ENCODE measurements at regions not wholly inside any gene's neighbourhood (a gene's known extent, or its start where the extent isn't known, plus 50 kb on each side); places are given as distances from the start of the nearest gene placed in this dataset.

DNA sequence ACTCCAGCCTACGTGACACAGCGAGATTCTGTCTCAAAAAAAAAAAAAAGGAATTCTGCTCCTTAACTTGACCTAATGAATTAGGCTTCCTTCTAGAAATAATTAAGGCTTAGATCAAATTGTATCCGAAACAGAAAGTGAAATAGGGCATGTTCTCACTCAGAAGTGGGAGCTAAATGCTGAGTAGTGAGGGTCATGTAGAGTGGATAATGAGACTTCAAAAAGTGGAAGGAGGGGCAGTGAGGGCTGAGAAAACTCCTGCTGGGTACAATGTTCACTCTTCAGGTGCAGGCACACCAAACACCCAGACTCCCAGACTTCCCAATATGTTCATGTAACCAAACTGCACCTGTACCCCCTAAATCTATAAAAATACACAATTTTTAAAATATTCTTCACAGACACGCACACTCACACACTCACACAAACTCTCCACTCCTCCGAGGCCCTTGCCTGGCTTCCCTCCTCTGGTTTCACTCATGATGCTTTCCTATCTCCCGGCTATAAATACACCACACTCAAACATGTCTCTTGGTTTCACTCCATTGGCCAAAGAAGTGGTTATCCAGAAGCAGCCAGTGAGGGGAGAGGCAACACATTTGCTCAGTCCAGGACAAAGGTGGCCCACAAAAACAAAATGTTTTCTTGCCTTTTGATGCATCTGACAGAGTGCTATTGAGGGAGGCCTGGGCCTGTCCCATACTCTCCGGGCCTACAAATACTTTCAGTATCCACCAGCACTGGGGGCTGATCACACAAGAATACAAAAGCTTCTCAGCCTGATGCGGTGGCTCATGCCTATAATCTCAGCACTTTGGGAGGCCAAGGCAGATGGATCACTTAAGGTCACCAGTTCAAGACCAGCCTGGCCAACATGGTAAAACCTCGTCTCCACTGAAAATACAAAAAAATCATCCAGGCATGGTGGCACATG, 249.2 kb downstream of the TOMM20 start:
- Histone ChIP-seq H3K27me3 (no peaks in the 10 kb centered on the region), H3K4me1 (peaks cover 0 to 28% (median 5%) of the 10 kb centered on the region in 4 donors), H3K4me3 (no peak overlapping the region), H3K27ac (peak overlapping the region in 1 of 4 donors; percentile 63), H3K36me3 (no peaks in the 10 kb centered on the region), H3K9me3 (no peaks in the 10 kb centered on the region)
- DNase-seq: no peak
- TF ChIP-seq, protein P1, sequence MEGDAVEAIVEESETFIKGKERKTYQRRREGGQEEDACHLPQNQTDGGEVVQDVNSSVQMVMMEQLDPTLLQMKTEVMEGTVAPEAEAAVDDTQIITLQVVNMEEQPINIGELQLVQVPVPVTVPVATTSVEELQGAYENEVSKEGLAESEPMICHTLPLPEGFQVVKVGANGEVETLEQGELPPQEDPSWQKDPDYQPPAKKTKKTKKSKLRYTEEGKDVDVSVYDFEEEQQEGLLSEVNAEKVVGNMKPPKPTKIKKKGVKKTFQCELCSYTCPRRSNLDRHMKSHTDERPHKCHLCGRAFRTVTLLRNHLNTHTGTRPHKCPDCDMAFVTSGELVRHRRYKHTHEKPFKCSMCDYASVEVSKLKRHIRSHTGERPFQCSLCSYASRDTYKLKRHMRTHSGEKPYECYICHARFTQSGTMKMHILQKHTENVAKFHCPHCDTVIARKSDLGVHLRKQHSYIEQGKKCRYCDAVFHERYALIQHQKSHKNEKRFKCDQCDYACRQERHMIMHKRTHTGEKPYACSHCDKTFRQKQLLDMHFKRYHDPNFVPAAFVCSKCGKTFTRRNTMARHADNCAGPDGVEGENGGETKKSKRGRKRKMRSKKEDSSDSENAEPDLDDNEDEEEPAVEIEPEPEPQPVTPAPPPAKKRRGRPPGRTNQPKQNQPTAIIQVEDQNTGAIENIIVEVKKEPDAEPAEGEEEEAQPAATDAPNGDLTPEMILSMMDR (IDR thresholded peaks at IDR 0.05): no peak
- no peak for TF ChIP-seq POLR2A (IDR thresholded peaks at IDR 0.05)

DNA sequence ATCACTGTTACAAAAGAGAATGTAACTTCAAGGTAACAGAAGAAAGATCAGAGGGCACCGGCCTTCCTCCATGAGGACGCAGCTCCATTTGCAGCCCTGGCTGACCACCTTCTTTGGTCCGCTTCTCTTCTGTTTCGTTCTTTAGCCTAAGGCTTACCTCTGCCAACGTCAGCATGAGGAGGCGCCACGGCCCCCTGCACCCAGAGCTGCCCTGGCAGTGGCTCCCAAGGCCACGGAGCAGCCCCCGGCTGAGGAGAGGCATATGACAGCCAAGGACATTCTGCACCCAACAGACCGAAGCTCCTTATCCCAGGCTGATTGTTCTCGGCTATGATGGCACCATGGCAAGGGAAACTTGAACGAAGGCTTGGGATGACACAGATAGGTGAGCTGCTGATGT, 250.3 kb downstream of the TOMM20 start:
- H3K4me1 ChIP-seq: peaks cover 0 to 32% (median 5%) of the 10 kb centered on the region in 4 donors
- no peak for DNase-seq
- no peak overlapping the region for H3K4me3 ChIP-seq
- no peak for TF ChIP-seq POLR2A (IDR thresholded peaks at IDR 0.05)
- TF ChIP-seq, protein P1 (IDR thresholded peaks at IDR 0.05): no peak
- no peaks in the 10 kb centered on the region for H3K27me3 ChIP-seq
- no peaks in the 10 kb centered on the region for H3K36me3 ChIP-seq
- H3K9me3 ChIP-seq: no peaks in the 10 kb centered on the region
- H3K27ac ChIP-seq: no peak overlapping the region

GRCh38 chr1:234877761-234878160, 250.9 kb downstream of the TOMM20 start:
- TF ChIP-seq, protein P1 (IDR thresholded peaks at IDR 0.05): no peak
- no peak for TF ChIP-seq POLR2A (IDR thresholded peaks at IDR 0.05)

DNA sequence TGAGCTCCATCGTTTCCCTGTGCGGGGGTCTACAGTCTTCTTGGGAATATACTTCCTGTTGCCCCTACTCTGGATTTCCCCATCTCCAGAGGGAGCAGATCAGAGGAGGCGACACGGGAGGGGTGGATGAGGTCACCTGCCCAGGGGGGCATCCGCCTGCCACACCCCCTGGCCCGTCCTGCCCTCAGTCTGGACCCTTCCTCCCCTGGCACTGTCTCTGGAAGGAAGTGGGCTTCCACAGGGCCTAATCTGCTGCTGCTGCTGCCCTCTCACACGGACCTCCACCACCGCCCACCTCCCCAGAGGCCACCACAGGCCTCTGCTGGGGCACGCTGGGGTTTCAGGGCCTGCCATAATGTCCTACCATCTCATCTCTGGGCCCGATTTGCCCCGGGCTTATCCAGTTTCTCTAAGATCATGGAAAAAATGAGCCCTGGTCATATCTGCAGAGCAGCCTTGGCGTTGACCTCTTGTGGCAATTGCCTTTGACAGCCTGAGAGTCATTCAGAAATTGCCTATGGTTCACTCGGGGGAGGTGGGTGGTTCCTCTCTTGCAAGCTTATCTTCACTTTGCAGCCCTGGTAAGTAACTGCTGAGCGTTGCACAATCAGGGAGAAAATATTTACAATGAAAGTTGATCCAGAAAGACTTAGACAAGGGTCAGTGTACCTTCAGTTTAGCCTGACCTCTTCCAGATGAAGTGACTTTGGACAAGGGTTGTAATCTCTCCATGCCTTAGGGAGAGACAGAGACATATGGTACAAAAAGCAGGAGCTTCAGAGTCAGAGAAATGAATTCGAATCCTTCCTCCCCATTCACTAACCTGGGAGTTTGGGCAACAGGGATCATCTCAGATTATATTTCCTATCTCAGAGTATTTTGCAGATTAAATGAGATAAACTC, 252.4 kb downstream of the TOMM20 start:
- peak in 1 of 3 donors; percentile 82 for DNase-seq
- no peak for TF ChIP-seq POLR2A (IDR thresholded peaks at IDR 0.05)
- Histone ChIP-seq H3K4me3 (no peak overlapping the region), H3K27me3 (no peaks in the 10 kb centered on the region), H3K9me3 (no peaks in the 10 kb centered on the region), H3K36me3 (no peaks in the 10 kb centered on the region), H3K4me1 (peaks cover 0 to 32% (median 5%) of the 10 kb centered on the region in 4 donors), H3K27ac (peak overlapping the region; percentile 13 to 90 (median 59))

More at GRCh38 chr1:234877761-234878160, 250.9 kb downstream of the TOMM20 start:
- Histone ChIP-seq H3K27ac (peak overlapping the region in 1 of 4 donors; percentile 90), H3K4me1 (peaks cover 0 to 32% (median 5%) of the 10 kb centered on the region in 4 donors), H3K36me3 (no peaks in the 10 kb centered on the region), H3K4me3 (no peak overlapping the region), H3K27me3 (no peaks in the 10 kb centered on the region), H3K9me3 (no peaks in the 10 kb centered on the region)
- DNase-seq: no peak

DNA sequence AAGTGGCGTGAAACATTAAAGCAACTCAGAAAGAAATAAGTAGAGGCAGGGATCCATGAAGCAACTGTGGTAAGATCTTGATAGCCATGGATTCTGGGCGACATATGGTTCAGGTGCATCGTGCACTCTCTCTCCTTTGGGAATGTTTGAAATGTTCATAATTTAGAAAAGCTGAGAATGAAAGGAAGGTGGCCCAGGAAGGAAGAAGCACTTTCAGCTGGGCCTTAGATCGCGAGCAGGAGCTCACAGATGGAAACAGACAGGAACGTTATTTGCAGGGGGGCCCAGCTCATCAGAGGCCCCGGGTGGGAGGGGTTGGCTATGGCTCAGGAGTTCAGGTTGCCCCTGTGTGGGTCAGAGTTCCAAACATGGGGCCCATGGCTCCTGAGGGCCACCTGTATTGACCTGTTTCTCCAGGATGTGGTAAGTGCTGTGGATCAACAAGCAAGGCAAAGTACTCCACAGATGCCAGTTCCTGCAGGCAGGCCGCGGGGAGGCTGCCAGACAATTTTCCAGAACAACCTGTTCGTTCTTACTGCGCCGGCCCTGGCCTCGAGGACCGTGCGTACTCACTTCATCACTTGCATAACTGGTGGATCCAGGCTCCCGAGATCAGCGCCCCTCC, 253.2 kb downstream of the TOMM20 start:
- H3K9me3 ChIP-seq: no peaks in the 10 kb centered on the region
- H3K4me3 ChIP-seq: no peak overlapping the region
- no peaks in the 10 kb centered on the region for H3K36me3 ChIP-seq
- H3K27me3 ChIP-seq: no peaks in the 10 kb centered on the region
- H3K27ac ChIP-seq: peak overlapping the region in 3 of 4 donors; percentile 38 to 90 (median 80)
- no peak for DNase-seq
- TF ChIP-seq, protein P1 (IDR thresholded peaks at IDR 0.05): no peak
- no peak for TF ChIP-seq POLR2A (IDR thresholded peaks at IDR 0.05)
- H3K4me1 ChIP-seq: peaks cover 0 to 32% (median 5%) of the 10 kb centered on the region in 4 donors
